Kidney epithelial cell (primary cell): ENCODE measurements at regions not wholly inside any gene's neighbourhood (a gene's known extent, or its start where the extent isn't known, plus 50 kb on each side); places are given as distances from the start of the nearest gene placed in this dataset.
A peak's percentile ranks its signal among the peaks of the same experiment; 100 is the strongest.

Experiments
- DNase-seq: peaks from one replicate; pipeline ENCODE4 v3.0.0-alpha.2; 2010; ENCODE audit warnings: low read depth
- H3K27me3 ChIP-seq: 2 replicates; pipeline ENCODE4 v1.6.0; 2011; ENCODE audit warnings: low read length; ENCODE audit not compliant: control insufficient read depth, insufficient read depth
- H3K36me3 ChIP-seq: 2 replicates; pipeline ENCODE4 v1.5.1; 2011; ENCODE audit warnings: low read length; ENCODE audit not compliant: control insufficient read depth, insufficient read depth
- H3K4me3 ChIP-seq: 2 replicates; pipeline ENCODE4 v1.5.1; 2011; ENCODE audit warnings: low read depth, mild to moderate bottlenecking, control low read depth, low read length
- CTCF ChIP-seq: IDR thresholded peaks from 2 replicates; pipeline ENCODE4 v1.5.1; 2011; ENCODE audit warnings: mild to moderate bottlenecking, moderate library complexity, low read length, control low read depth, inconsistent platforms; ENCODE audit not compliant: insufficient read depth, poor library complexity, severe bottlenecking

DNA sequence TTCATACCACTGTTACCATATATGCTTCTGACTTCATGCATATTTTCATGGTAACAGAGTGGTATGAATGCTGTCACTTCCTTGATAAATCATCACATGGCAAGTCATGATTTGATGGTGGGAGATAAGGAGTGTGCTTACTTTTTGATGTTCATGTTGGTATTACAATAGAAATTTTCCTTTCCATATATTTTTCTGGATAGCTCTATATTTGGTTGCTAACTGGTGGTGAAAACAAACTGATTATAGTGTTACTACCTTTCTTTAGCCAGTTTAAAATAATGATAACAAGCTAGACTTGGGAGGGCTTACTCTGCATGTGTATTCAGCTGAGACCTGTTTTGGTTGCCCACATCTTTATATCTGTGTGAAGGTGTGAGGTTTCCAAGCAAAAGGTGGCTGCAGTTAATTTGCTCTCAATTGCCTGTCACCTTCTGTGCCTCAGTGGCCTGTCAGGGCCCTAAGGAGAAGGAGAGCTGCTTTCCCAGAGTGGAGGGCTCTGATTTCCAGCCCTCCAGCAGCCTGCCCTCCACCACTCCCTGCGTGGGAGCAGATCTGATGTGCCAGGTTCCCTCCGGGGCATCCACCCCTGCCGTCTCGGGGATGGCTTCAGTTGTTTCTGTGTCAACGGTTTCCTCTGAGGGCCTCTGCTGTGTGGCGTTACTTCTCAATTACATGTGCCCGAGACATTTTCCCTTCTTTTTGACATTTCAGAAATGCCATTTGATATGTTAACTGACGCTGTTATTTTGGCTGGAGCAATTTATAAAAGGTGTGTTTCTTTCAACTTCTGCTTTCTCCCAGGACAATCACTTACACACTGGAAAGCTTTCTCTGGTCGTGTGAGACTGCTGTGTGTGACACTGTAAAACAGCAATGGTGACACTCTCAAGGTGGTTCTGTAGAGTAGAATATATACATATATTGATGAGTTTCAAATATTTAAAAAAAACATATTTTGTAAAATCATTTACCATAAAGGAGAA, 107.7 kb upstream of the KLF6 start:
- DNase-seq = no peak
- H3K4me3 ChIP-seq = no peak overlapping the region
- H3K36me3 ChIP-seq = no peaks in the 10 kb centered on the region
- H3K27me3 ChIP-seq = no peaks in the 10 kb centered on the region
- TF ChIP-seq CTCF = no peak

GRCh38 chr10:3891396-3891795, 106.4 kb upstream of the KLF6 start:
- DNase-seq = no peak
- Histone ChIP-seq H3K36me3 (no peaks in the 10 kb centered on the region), H3K4me3 (no peak overlapping the region), H3K27me3 (no peaks in the 10 kb centered on the region)
- TF ChIP-seq CTCF = no peak

GRCh38 chr10:3890602-3891352, 105.8 kb upstream of the KLF6 start:
- H3K27me3 ChIP-seq = no peaks in the 10 kb centered on the region
- no peak overlapping the region for H3K4me3 ChIP-seq
- H3K36me3 ChIP-seq = no peaks in the 10 kb centered on the region
- DNase-seq = no peak
- no peak for TF ChIP-seq CTCF

DNA sequence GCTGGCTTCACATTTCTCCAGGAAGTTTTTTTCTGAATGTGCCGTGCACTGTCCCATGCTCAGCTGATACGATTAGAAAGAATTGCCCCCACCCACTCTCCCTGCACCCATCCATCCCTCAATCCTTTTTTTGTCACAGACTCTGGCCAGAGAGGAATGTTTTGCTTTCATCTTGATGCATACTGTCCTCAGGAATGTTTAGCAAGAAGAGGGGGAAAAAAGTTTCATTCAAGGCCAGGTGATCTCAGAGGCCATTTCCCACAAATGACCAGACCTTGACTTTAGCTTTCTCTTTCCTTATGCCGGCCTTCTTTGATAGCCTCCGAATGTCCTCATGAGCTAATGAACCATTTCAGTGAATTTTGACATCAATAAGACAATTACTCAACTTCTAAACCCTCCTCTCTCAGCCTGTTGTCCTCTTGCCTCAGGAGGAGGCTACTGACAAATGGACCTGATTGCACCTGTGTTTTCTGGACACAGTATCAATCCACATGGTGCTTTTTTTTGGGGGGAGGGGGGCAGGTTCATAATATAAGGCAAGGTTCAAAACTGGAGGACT, 105.0 kb upstream of the KLF6 start:
- no peaks in the 10 kb centered on the region for H3K36me3 ChIP-seq
- H3K4me3 ChIP-seq = no peak overlapping the region
- no peaks in the 10 kb centered on the region for H3K27me3 ChIP-seq
- peak; percentile 99 for DNase-seq
- TF ChIP-seq CTCF = no peak

GRCh38 chr10:3887885-3888476, 103.0 kb upstream of the KLF6 start:
- H3K36me3 ChIP-seq = no peaks in the 10 kb centered on the region
- TF ChIP-seq CTCF = no peak
- peak; percentile 94 for DNase-seq
- no peaks in the 10 kb centered on the region for H3K27me3 ChIP-seq
- no peak overlapping the region for H3K4me3 ChIP-seq
